SIG-M5 treated with dmso at 0.1 percent for 504 hours (cell line): ENCODE measurements at regions not wholly inside any gene's neighbourhood (a gene's known extent, or its start where the extent isn't known, plus 50 kb on each side); places are given as distances from the start of the nearest gene placed in this dataset.
"Not testable (repeated sequence)": the region's sequence is repeated elsewhere in the genome, so short reads cannot be mapped to it uniquely, and the experiment has no call there.

Source experiments
- DNase-seq: peaks from one replicate; lab custom pipeline; 2025; ENCODE audit not compliant: unreplicated experiment; lab: John Stamatoyannopoulos, UW

- DNase-seq: no peak
Observed at GRCh38 chr18:46224181-46224775, 120.1 kb downstream of the HAUS1 start.

GRCh38 chr18:46226461-46226860, 122.3 kb downstream of the HAUS1 start:
- DNase-seq: no peak

- DNase-seq: not testable (repeated sequence)
Observed at GRCh38 chr18:46229641-46230040, 125.5 kb downstream of the HAUS1 start.

GRCh38 chr18:46236156-46236555, 132.0 kb downstream of the HAUS1 start:
- DNase-seq: no peak

- no peak for DNase-seq
Observed at GRCh38 chr18:46237891-46238290, 133.7 kb downstream of the HAUS1 start.

- DNase-seq: no peak
Observed at GRCh38 chr18:46239549-46239948, 135.4 kb downstream of the HAUS1 start.

GRCh38 chr18:46239998-46240397, 135.8 kb downstream of the HAUS1 start:
- DNase-seq: no peak

- not testable (repeated sequence) for DNase-seq
Observed at GRCh38 chr18:46241393-46241792, 137.2 kb downstream of the HAUS1 start.

- DNase-seq: no peak
Observed at GRCh38 chr18:46242183-46242582, 138.0 kb downstream of the HAUS1 start.

GRCh38 chr18:46243095-46243494, 138.9 kb downstream of the HAUS1 start:
- no peak for DNase-seq

GRCh38 chr18:46243673-46244072, 139.5 kb downstream of the HAUS1 start:
- DNase-seq: no peak

- DNase-seq: no peak
Observed at GRCh38 chr18:46246101-46246500, 141.9 kb downstream of the HAUS1 start.

- DNase-seq: no peak
Observed at GRCh38 chr18:46247942-46248341, 143.8 kb downstream of the HAUS1 start.

GRCh38 chr18:46250084-46250811, 146.1 kb downstream of the HAUS1 start:
- DNase-seq: peak; percentile 87

GRCh38 chr18:46250812-46251173, 146.6 kb downstream of the HAUS1 start:
- DNase-seq: no peak

- DNase-seq: no peak
Observed at GRCh38 chr18:46252759-46253158, 148.6 kb downstream of the HAUS1 start.

GRCh38 chr18:46253498-46253897, 149.3 kb downstream of the HAUS1 start:
- no peak for DNase-seq

GRCh38 chr18:46256078-46256477, 151.9 kb downstream of the HAUS1 start:
- no peak for DNase-seq

GRCh38 chr18:46257366-46257765, 153.2 kb downstream of the HAUS1 start:
- no peak for DNase-seq

- DNase-seq: no peak
Observed at GRCh38 chr18:46260016-46260878, 156.1 kb downstream of the HAUS1 start.

GRCh38 chr18:46260879-46261143, 156.6 kb downstream of the HAUS1 start:
- DNase-seq: no peak

GRCh38 chr18:46261799-46262198, 157.6 kb downstream of the HAUS1 start:
- no peak for DNase-seq
